SK-MEL-5 (cell line): ENCODE measurements at regions not wholly inside any gene's neighbourhood (a gene's known extent, or its start where the extent isn't known, plus 50 kb on each side); places are given as distances from the start of the nearest gene placed in this dataset.
"Not testable (repeated sequence)": the region's sequence is repeated elsewhere in the genome, so short reads cannot be mapped to it uniquely, and the experiment has no call there.

Experiments
- DNase-seq: peaks from one replicate; pipeline ENCODE4 v3.0.0-alpha.2; 2016; ENCODE audit warnings: low read depth, low spot score
- in situ Hi-C: cut with HindIII; loops from 2 replicates; pipeline ENCODE4 v1.10.0; 2016; ENCODE audit warnings: low sequenced_read_pairs, high pct_unique_total_duplicates, low pct_unique_long_range_greater_than_20kb

- DNase-seq = no peak
- in situ Hi-C loops = no loop called here
Measured at GRCh38 chr7:112945046-112945445, 141.6 kb downstream of the GPR85 start.

- in situ Hi-C loops = no loop called here
- DNase-seq = no peak
Measured at GRCh38 chr7:112942981-112943380, 143.6 kb downstream of the GPR85 start.

- in situ Hi-C loops, DNase-seq: not testable (repeated sequence)
Measured at GRCh38 chr7:112942125-112942524, 144.5 kb downstream of the GPR85 start.

- in situ Hi-C loops = no loop called here
Measured at GRCh38 chr7:112940314-112940732, 146.3 kb downstream of the GPR85 start.

GRCh38 chr7:112939574-112940313 lies 146.9 kb downstream of the GPR85 start:
- peak; percentile 100 for DNase-seq
- in situ Hi-C loops = no loop called here

More at GRCh38 chr7:112940314-112940732, 146.3 kb downstream of the GPR85 start:
- DNase-seq = no peak

- DNase-seq = peak; percentile 16
- in situ Hi-C loops = no loop called here
Measured at GRCh38 chr7:112938863-112939573, 147.6 kb downstream of the GPR85 start.

GRCh38 chr7:112937651-112938415 lies 147.6 kb upstream of the TMEM168 start:
- in situ Hi-C loops = no loop called here
- DNase-seq = no peak

- in situ Hi-C loops = no loop called here
- no peak for DNase-seq
Measured at GRCh38 chr7:112933598-112933997, 143.4 kb upstream of the TMEM168 start.

- in situ Hi-C loops = no loop called here
Measured at GRCh38 chr7:112930787-112931186, 140.6 kb upstream of the TMEM168 start.

GRCh38 chr7:112929421-112929820 lies 139.2 kb upstream of the TMEM168 start:
- in situ Hi-C loops = no loop called here
- no peak for DNase-seq

More at GRCh38 chr7:112930787-112931186, 140.6 kb upstream of the TMEM168 start:
- DNase-seq = peak; percentile 98

- in situ Hi-C loops = no loop called here
- no peak for DNase-seq
Measured at GRCh38 chr7:112926018-112926417, 135.8 kb upstream of the TMEM168 start.

GRCh38 chr7:112922546-112922945 lies 132.4 kb upstream of the TMEM168 start:
- in situ Hi-C loops, DNase-seq: not testable (repeated sequence)

- DNase-seq, in situ Hi-C loops: not testable (repeated sequence)
Measured at GRCh38 chr7:112916431-112916830, 126.2 kb upstream of the TMEM168 start.

- in situ Hi-C loops = no loop called here
- DNase-seq = no peak
Measured at GRCh38 chr7:112908086-112908485, 117.9 kb upstream of the TMEM168 start.

GRCh38 chr7:112907658-112908057 lies 117.5 kb upstream of the TMEM168 start:
- in situ Hi-C loops = no loop called here
- DNase-seq = no peak

- no peak for DNase-seq
- in situ Hi-C loops = no loop called here
Measured at GRCh38 chr7:112905950-112906349, 115.8 kb upstream of the TMEM168 start.

GRCh38 chr7:112905413-112905812 lies 115.2 kb upstream of the TMEM168 start:
- in situ Hi-C loops = no loop called here
- DNase-seq = no peak
